ENCODE measurements at regions not wholly inside any gene's neighbourhood (a gene's known extent, or its start where the extent isn't known, plus 50 kb on each side); places are given as distances from the start of the nearest gene placed in this dataset.

DNA sequence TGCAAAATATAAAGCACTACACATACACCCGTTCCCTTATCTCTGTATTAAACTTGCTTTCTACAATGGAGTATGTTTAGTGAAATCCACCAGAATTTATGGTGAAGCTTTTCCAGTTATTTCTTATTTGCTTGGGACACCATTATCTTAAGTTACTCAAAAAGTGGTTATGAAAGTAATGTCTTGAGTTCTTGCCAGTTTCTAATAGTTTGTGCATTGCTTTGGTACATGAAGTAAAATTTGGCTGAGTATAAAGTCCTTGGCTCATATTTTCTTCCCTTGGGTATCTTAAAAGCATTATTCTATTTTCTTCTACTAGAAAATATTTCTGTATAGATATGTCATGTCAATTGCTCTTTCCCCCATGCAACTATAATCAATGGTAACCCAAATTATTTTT, 85.2 kb downstream of the POLR1F start:
- Histone ChIP-seq H3K9me3 (ENCODE audit: control insufficient read depth, low read depth, low read length) (no peaks in the 10 kb centered on the region), H3K27me3 (ENCODE audit: control insufficient read depth, insufficient read depth, low read length) (no peaks in the 10 kb centered on the region), H3K36me3 (ENCODE audit: control insufficient read depth, low read depth, low read length) (no peaks in the 10 kb centered on the region), H3K4me3 (ENCODE audit: low read length) (no peak overlapping the region), H3K4me1 (ENCODE audit: control insufficient read depth, low read depth, low read length) (no peaks in the 10 kb centered on the region), H3K9ac (ENCODE audit: low read length) (no peak overlapping the region), H3K27ac (ENCODE audit: low read length) (no peak overlapping the region)

- Histone ChIP-seq H3K9ac (ENCODE audit: low read length) (no peak overlapping the region), H3K27me3 (ENCODE audit: control insufficient read depth, insufficient read depth, low read length) (no peaks in the 10 kb centered on the region), H3K9me3 (ENCODE audit: control insufficient read depth, low read depth, low read length) (no peaks in the 10 kb centered on the region), H3K4me3 (ENCODE audit: low read length) (no peak overlapping the region), H3K27ac (ENCODE audit: low read length) (no peak overlapping the region), H3K4me1 (ENCODE audit: control insufficient read depth, low read depth, low read length) (no peaks in the 10 kb centered on the region), H3K36me3 (ENCODE audit: control insufficient read depth, low read depth, low read length) (no peaks in the 10 kb centered on the region)
These were observed 87.1 kb downstream of the POLR1F start for GRCh38 chr7:19621740-19622139.

GRCh38 chr7:19620470-19620869, 88.4 kb downstream of the POLR1F start:
- H3K27ac ChIP-seq (ENCODE audit: low read length), result no peak overlapping the region
- H3K9me3 ChIP-seq (ENCODE audit: control insufficient read depth, low read depth, low read length), result no peaks in the 10 kb centered on the region
- no peaks in the 10 kb centered on the region for H3K36me3 ChIP-seq (ENCODE audit: control insufficient read depth, low read depth, low read length)
- no peak overlapping the region for H3K4me3 ChIP-seq (ENCODE audit: low read length)
- no peak overlapping the region for H3K9ac ChIP-seq (ENCODE audit: low read length)
- H3K27me3 ChIP-seq (ENCODE audit: control insufficient read depth, insufficient read depth, low read length), result no peaks in the 10 kb centered on the region
- H3K4me1 ChIP-seq (ENCODE audit: control insufficient read depth, low read depth, low read length), result no peaks in the 10 kb centered on the region

DNA sequence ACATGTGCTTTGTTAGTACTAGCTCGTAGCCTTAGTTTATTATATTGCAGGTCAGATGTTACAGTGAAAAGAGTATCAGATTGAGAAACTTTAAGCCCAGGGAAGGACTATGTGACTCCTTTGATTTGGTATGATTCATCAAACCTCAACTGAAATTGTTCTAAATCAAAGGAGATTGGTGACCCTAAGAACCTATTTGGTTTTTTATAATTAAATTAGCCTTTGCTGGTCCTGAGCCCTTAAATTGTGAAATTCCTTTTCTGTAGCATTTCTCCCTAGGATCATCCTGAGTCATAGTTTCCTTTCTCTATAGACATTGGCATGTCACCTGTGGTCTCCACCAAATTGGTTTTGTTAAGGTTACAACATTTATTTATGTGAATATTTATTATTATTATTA, 89.7 kb downstream of the POLR1F start:
- Histone ChIP-seq H3K9me3 (ENCODE audit: control insufficient read depth, low read depth, low read length) (no peaks in the 10 kb centered on the region), H3K36me3 (ENCODE audit: control insufficient read depth, low read depth, low read length) (no peaks in the 10 kb centered on the region), H3K9ac (ENCODE audit: low read length) (no peak overlapping the region), H3K4me1 (ENCODE audit: control insufficient read depth, low read depth, low read length) (no peaks in the 10 kb centered on the region), H3K27me3 (ENCODE audit: control insufficient read depth, insufficient read depth, low read length) (no peaks in the 10 kb centered on the region), H3K27ac (ENCODE audit: low read length) (no peak overlapping the region), H3K4me3 (ENCODE audit: low read length) (no peak overlapping the region)

GRCh38 chr7:19617901-19618300, 90.9 kb downstream of the POLR1F start:
- Histone ChIP-seq H3K9me3 (ENCODE audit: control insufficient read depth, low read depth, low read length) (no peaks in the 10 kb centered on the region), H3K27ac (ENCODE audit: low read length) (no peak overlapping the region), H3K9ac (ENCODE audit: low read length) (no peak overlapping the region), H3K4me3 (ENCODE audit: low read length) (no peak overlapping the region), H3K4me1 (ENCODE audit: control insufficient read depth, low read depth, low read length) (no peaks in the 10 kb centered on the region), H3K27me3 (ENCODE audit: control insufficient read depth, insufficient read depth, low read length) (no peaks in the 10 kb centered on the region), H3K36me3 (ENCODE audit: control insufficient read depth, low read depth, low read length) (no peaks in the 10 kb centered on the region)

- H3K9ac ChIP-seq (ENCODE audit: low read length), result no peak overlapping the region
- no peaks in the 10 kb centered on the region for H3K27me3 ChIP-seq (ENCODE audit: control insufficient read depth, insufficient read depth, low read length)
- H3K4me3 ChIP-seq (ENCODE audit: low read length), result no peak overlapping the region
- H3K36me3 ChIP-seq (ENCODE audit: control insufficient read depth, low read depth, low read length), result no peaks in the 10 kb centered on the region
- H3K4me1 ChIP-seq (ENCODE audit: control insufficient read depth, low read depth, low read length), result no peaks in the 10 kb centered on the region
- H3K9me3 ChIP-seq (ENCODE audit: control insufficient read depth, low read depth, low read length), result no peaks in the 10 kb centered on the region
- H3K27ac ChIP-seq (ENCODE audit: low read length), result no peak overlapping the region
These were observed 98.5 kb downstream of the POLR1F start for GRCh38 chr7:19610194-19610943.

DNA sequence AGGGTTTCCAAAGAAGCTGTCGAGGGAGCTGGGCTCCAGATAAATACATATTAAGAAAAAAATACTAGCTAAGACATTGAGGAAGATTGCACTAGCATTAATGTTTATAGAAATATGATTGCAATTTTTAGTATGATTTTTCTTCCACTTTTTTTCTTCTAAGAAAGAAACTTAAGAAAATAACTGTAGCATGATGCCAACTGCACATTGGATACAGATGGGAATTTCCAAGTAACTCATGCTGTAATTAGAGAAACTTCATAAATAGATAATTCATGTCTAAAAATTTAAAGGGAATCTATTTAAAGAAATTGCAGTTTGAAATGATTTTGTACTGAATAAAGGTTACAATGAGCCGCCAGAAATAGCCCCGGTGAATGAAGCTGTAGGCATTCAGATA, 119.4 kb downstream of the POLR1F start:
- Histone ChIP-seq H3K9ac (ENCODE audit: low read length) (no peak overlapping the region), H3K36me3 (ENCODE audit: control insufficient read depth, low read depth, low read length) (no peaks in the 10 kb centered on the region), H3K4me1 (ENCODE audit: control insufficient read depth, low read depth, low read length) (no peaks in the 10 kb centered on the region), H3K4me3 (ENCODE audit: low read length) (no peak overlapping the region), H3K27me3 (ENCODE audit: control insufficient read depth, insufficient read depth, low read length) (no peaks in the 10 kb centered on the region), H3K27ac (ENCODE audit: low read length) (no peak overlapping the region), H3K9me3 (ENCODE audit: control insufficient read depth, low read depth, low read length) (no peaks in the 10 kb centered on the region)

- Histone ChIP-seq H3K4me3 (ENCODE audit: low read length) (no peak overlapping the region), H3K27ac (ENCODE audit: low read length) (no peak overlapping the region), H3K9ac (ENCODE audit: low read length) (no peak overlapping the region), H3K4me1 (ENCODE audit: control insufficient read depth, low read depth, low read length) (no peaks in the 10 kb centered on the region), H3K27me3 (ENCODE audit: control insufficient read depth, insufficient read depth, low read length) (no peaks in the 10 kb centered on the region), H3K9me3 (ENCODE audit: control insufficient read depth, low read depth, low read length) (no peaks in the 10 kb centered on the region), H3K36me3 (ENCODE audit: control insufficient read depth, low read depth, low read length) (no peaks in the 10 kb centered on the region)
These were observed 121.5 kb downstream of the POLR1F start for GRCh38 chr7:19587291-19587690.

DNA sequence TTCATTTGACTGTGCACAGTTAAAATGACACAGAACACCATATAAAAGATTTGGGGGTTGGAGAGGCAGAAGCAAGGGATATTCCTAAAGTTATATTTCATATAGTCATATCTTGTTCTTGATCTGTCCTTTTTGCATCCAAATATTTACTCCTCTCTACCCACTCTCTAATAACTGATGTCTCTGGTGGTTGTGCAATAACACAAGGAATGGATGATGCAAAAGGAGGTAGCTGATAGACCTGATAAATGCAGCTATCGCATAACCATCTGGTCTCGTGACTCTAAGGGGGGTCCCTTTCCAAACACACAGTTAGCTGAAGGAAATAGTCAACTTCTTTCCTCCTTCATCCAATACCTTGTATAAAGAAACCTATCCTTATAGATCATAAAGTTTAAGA, 123.1 kb downstream of the POLR1F start:
- Histone ChIP-seq H3K27ac (ENCODE audit: low read length) (no peak overlapping the region), H3K9me3 (ENCODE audit: control insufficient read depth, low read depth, low read length) (no peaks in the 10 kb centered on the region), H3K9ac (ENCODE audit: low read length) (no peak overlapping the region), H3K4me1 (ENCODE audit: control insufficient read depth, low read depth, low read length) (no peaks in the 10 kb centered on the region), H3K4me3 (ENCODE audit: low read length) (no peak overlapping the region), H3K27me3 (ENCODE audit: control insufficient read depth, insufficient read depth, low read length) (no peaks in the 10 kb centered on the region), H3K36me3 (ENCODE audit: control insufficient read depth, low read depth, low read length) (no peaks in the 10 kb centered on the region)

DNA sequence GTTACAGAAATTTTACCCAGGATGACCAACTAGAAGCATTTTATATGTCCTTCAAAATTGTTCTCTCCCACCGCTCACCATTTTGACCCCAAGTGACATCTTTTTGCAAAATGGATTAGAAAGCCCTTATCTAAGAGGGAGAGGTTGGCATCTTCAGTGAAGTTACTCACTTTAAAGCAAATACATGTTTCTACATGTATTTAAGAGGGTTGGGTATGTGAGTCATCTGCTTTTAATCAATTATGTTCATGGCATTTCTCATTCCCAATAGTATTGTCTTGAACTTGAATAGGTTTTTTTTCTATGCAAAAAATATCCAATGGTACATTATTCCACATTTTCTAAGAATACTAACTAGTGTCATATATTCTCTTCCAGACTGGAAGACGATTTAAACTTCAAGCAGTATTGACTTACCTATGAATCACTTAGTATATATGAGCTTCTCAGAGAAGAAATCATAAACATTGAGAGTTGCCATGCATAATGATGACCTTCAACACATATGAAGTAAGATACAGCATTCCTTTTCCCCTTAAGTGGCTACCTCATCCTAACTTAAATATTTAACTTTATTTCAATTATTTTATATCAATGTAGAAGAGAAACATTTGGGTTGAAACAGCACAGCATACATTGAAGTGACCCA, 132.8 kb downstream of the POLR1F start:
- Histone ChIP-seq H3K9me3 (ENCODE audit: control insufficient read depth, low read depth, low read length) (no peaks in the 10 kb centered on the region), H3K9ac (ENCODE audit: low read length) (no peak overlapping the region), H3K4me1 (ENCODE audit: control insufficient read depth, low read depth, low read length) (no peaks in the 10 kb centered on the region), H3K36me3 (ENCODE audit: control insufficient read depth, low read depth, low read length) (no peaks in the 10 kb centered on the region), H3K4me3 (ENCODE audit: low read length) (no peak overlapping the region), H3K27ac (ENCODE audit: low read length) (no peak overlapping the region), H3K27me3 (ENCODE audit: control insufficient read depth, insufficient read depth, low read length) (no peaks in the 10 kb centered on the region)

DNA sequence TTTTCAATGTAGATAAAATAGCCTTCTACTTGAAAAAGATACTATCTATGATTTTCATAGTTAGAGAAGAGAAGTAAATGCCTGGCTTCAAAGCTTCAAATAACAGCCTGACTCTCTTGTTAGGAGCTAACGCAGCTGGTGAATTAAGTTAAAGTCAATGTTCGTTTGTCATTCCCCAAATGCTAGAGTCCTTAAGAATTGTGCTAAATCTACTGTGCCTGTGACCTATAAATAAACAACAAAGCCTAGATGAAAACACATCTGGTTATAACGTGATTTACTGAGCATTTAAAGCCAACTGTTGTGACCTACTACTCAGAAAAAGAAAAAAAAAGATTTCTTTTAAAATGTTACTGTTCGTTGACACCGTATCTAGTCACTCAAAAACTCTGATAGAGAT, 134.7 kb downstream of the POLR1F start:
- H3K9me3 ChIP-seq (ENCODE audit: control insufficient read depth, low read depth, low read length), result no peaks in the 10 kb centered on the region
- no peak overlapping the region for H3K9ac ChIP-seq (ENCODE audit: low read length)
- no peak overlapping the region for H3K4me3 ChIP-seq (ENCODE audit: low read length)

GRCh38 chr7:19572566-19572965, 136.3 kb downstream of the POLR1F start:
- Histone ChIP-seq H3K9ac (ENCODE audit: low read length) (no peak overlapping the region), H3K27me3 (ENCODE audit: control insufficient read depth, insufficient read depth, low read length) (no peaks in the 10 kb centered on the region), H3K9me3 (ENCODE audit: control insufficient read depth, low read depth, low read length) (no peaks in the 10 kb centered on the region), H3K36me3 (ENCODE audit: control insufficient read depth, low read depth, low read length) (no peaks in the 10 kb centered on the region), H3K4me3 (ENCODE audit: low read length) (no peak overlapping the region), H3K4me1 (ENCODE audit: control insufficient read depth, low read depth, low read length) (no peaks in the 10 kb centered on the region), H3K27ac (ENCODE audit: low read length) (no peak overlapping the region)

More for the DNA sequence above, 134.7 kb downstream of the POLR1F start:
- Histone ChIP-seq H3K4me1 (ENCODE audit: control insufficient read depth, low read depth, low read length) (no peaks in the 10 kb centered on the region), H3K27me3 (ENCODE audit: control insufficient read depth, insufficient read depth, low read length) (no peaks in the 10 kb centered on the region), H3K36me3 (ENCODE audit: control insufficient read depth, low read depth, low read length) (no peaks in the 10 kb centered on the region), H3K27ac (ENCODE audit: low read length) (no peak overlapping the region)

Data from iPS-18a (cell line).